ENCODE measurements at regions not wholly inside any gene's neighbourhood (a gene's known extent, or its start where the extent isn't known, plus 50 kb on each side); places are given as distances from the start of the nearest gene placed in this dataset.

GRCh38 chr3:78048698-78049097, 1008.8 kb downstream of the ROBO2 start:
- TF ChIP-seq CTCF (optimal IDR thresholded peaks at IDR 0.05 in 1 of 3, IDR thresholded peaks at IDR 0.05 in 1 of 3, conservative IDR thresholded peaks at IDR 0.05 in 1 of 3; ENCODE audit: extremely low read depth in 1 of 3, insufficient read depth in 2 of 3, low read length in 3 of 3) (no peak), EZH2 (IDR thresholded peaks at IDR 0.05; ENCODE audit: low read length) (no peak)

Measured in keratinocyte (primary cell).